IPS-18c (cell line): ENCODE measurements at regions not wholly inside any gene's neighbourhood (a gene's known extent, or its start where the extent isn't known, plus 50 kb on each side); places are given as distances from the start of the nearest gene placed in this dataset.
"Not testable (repeated sequence)": the region's sequence is repeated elsewhere in the genome, so short reads cannot be mapped to it uniquely, and the experiment has no call there.

ENCODE experiments used
- H3K4me3 ChIP-seq: 2 replicates; pipeline ENCODE4 v1.7.0; 2013; ENCODE audit warnings: low read depth, mild to moderate bottlenecking, low read length, moderate library complexity; ENCODE audit not compliant: insufficient read depth
- H3K9me3 ChIP-seq: one replicate; pipeline ENCODE4 v1.6.1; 2013; ENCODE audit warnings: mild to moderate bottlenecking, low read length, moderate library complexity; ENCODE audit not compliant: control insufficient read depth, insufficient read depth

DNA sequence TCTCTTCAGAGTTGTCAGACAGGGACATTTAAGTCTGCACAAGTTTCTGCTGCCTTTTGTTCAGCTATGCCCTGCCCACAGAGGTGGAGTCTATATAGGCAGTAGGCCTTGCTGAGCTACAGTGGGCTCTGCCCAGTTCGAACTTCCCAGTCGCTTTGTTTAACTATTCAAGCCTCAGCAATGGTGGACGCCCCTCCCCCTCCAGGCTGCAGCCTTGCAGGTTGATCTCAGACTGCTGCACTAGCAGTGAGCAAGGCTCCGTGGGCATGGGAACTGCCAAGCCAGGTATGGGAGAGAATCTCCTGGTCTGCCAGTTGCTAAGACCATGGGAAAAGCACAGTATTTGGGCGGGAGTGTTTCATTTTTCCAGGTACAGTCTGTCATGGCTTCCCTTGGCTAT is 115.6 kb upstream of the TMLHE start:
- not testable (repeated sequence) for H3K4me3 ChIP-seq, H3K9me3 ChIP-seq

DNA sequence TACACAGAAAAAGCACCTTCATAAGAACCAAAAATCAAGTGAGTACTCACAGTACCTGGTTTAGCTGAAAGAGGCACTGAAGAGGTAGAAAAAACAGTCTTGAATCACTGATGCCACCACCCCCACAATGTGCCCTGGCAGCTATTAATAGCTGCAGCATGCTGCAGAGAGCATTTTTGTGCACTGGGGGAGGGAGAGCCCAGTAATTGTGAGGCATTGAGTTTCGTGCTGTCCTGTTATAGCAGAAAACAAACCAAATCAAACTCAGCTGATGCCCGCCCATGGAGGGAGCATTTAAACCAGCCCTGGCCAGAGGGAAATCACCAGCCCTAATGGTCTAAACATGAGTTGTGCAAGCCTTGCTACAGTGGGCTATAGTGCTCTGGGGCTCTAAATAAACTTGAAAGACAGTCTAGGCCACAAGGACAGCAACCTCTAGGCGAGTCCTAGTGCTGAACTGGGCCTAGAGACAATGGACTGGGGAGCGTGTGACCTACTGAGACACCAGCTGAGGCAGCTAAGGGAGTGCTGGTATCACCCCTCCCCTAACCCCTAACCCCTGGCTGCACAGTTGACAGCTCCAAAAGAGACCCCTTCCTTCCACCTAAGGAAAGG is 106.3 kb upstream of the TMLHE start:
- Histone ChIP-seq H3K9me3 (peaks cover 12% of the 10 kb centered on the region), H3K4me3 (no peak overlapping the region)

DNA sequence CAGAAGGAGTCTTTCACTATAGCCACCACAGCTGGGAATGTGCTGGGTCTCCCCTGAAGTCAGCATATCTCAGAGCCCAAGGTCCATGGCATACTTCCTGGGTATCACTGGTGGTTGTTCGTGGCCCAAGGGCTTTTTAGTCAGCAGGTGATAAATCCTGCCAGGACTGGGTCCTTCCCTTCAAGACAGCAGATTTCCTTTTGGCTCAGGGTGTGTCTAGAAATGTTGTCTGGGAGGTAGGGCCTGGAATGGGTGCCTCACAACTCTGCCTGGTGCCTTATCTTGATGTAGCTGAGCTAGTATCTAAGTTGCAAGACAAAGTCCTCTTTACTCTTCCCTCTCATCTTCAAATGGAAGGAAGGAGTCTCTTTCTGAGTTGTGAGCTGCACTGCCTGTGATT is 102.4 kb upstream of the TMLHE start:
- Histone ChIP-seq H3K9me3 (peaks cover 8% of the 10 kb centered on the region), H3K4me3 (no peak overlapping the region)

DNA sequence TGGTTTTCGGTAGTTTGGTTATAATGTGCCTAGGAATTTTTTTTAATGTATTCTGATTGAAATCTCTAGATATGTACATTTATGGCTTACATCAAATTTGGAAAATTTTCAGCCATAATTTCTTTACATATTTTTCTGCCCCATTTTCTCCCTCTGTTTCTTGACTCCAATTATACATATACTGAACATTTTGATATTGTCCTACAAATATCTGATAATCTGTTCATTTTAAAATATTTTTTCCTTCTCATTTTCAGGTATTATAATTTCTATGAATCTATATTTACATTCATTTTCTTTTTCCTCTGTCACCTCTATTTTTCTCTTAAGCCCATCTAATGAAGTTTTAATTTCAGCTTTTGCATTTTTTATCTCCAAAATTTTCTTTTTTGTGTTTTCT is 82.7 kb upstream of the TMLHE start:
- no peak overlapping the region for H3K4me3 ChIP-seq
- H3K9me3 ChIP-seq: peaks cover 5% of the 10 kb centered on the region

DNA sequence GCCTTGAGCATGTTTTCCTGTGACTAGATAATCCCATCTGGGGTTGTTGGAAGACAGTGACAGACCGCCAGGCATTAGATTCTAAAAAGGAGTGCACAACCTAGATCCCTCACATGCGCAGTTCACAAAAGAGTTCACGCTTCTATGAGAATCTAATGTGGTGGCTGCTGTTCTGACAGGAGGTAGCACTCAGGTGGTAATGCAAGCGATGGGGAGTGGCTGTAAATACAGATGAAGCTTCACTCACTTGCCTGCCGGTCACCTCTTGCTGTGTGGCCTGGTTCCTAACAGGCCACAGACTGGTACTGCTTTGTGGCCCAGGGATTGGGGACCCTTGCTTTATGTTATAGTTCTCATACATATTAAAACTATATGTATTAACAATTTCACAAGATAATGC is 81.9 kb upstream of the TMLHE start:
- Histone ChIP-seq H3K9me3 (peaks cover 5% of the 10 kb centered on the region), H3K4me3 (no peak overlapping the region)

DNA sequence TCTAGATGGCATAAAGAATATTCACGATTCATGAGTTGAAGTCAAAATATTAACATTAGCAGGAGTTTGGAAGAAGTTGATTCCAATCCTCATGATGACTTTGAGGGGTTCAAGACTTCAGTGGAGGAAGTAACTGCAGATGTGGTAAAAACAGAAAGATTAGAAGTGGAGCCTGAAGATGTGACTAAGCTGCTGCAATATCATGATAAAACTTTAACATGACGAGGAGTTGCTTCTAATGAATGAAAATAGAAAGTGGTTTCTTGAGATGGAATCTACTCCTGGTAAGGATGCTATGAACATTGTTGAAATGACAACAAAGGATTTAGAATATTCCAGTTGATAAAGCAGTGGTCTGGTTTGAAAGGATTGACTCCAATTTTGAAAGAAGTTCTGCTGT is 70.1 kb upstream of the TMLHE start:
- Histone ChIP-seq H3K4me3 (no peak overlapping the region), H3K9me3 (peaks cover 4% of the 10 kb centered on the region)

DNA sequence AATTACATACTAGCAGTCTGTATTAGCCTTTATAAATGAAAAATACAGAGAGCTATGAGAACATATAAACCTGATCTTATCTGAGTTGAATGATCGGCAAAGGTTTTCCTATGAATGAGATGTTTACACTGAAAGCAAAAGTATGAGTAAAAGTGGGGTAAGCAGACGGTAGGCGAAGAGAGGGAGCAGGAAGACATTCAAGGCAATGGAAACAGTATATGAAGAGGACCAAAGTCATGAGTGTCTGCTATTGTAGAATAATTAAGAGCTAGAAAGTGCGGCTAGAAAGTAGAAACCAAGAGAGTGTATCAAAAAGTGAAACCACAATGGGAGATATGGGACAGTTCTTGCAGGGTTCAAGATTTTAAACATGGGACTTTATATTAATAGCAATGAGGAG is 67.0 kb upstream of the TMLHE start:
- Histone ChIP-seq H3K9me3 (peaks cover 6% of the 10 kb centered on the region), H3K4me3 (no peak overlapping the region)

DNA sequence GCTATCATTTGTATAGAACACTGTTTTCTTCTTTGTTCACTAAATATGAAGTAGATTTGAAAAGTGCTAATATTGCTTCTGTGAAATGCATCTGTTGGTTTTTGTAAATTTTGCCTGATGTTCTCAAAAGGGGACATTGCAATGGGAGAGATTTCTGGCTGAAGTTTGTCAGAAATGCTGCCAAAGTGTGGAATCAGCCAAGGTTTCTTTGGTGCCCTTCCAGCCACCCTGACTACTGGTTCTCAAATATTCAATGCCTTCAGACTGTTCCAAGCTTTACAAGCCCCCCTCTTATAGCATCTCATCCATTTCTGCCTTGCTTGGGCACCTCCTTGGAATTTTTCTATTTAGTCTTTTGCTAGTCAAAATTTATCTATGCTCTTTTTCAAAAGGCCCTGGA is 60.6 kb upstream of the TMLHE start:
- peaks cover 4% of the 10 kb centered on the region for H3K9me3 ChIP-seq
- no peak overlapping the region for H3K4me3 ChIP-seq

DNA sequence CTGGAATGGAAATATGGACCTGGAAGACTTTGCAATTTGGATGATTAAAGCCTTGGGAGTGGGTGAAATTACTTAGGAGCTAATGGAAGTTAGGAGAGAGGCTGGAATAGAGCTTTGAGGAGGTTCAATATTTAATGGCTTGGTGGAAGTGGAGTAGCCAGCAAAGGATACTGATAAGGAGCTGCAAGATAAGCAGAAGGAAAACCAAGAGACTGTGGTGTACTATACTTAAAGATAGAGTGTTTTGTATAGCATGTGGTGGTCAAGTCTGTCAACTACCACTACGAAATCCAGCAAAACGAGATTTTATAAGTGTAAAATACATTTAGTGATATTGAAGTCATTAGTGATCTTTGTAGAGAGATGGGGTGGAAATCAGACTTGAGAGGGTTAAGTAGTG is 54.0 kb upstream of the TMLHE start:
- no peak overlapping the region for H3K4me3 ChIP-seq
- H3K9me3 ChIP-seq: no peaks in the 10 kb centered on the region
